H1 (cell line): ENCODE measurements at regions not wholly inside any gene's neighbourhood (a gene's known extent, or its start where the extent isn't known, plus 50 kb on each side); places are given as distances from the start of the nearest gene placed in this dataset.

ENCODE experiments used
- CTCF ChIA-PET: fragments of 300-600 bp; sonication (Branson Sonifier 250); formaldehyde crosslinking; loops from one replicate; lab custom pipeline; 2021; ENCODE audit not compliant: partially characterized antibody; lab: Charles Lee
- POLR2A ChIA-PET: fragments of 300-600 bp; sonication (Branson Sonifier 250); formaldehyde crosslinking; loops from one replicate; lab custom pipeline; 2021; ENCODE audit warnings: inconsistent platforms; ENCODE audit not compliant: partially characterized antibody; lab: Charles Lee
- DNase-seq, 2 experiments: peaks; one replicate each; pipeline versions ENCODE4 v3.0.0 to v3.0.0-alpha.2; 2010 to 2022; ENCODE audit warnings: low spot score in 2 of 2, low read depth in 1 of 2, mixed read lengths in 1 of 2
- FAIRE-seq: peaks from 2 replicates; lab custom pipeline; 2011; peaks lifted over from hg19 to GRCh38; lab: Jason Lieb, UNC
- H2AFZ ChIP-seq: 2 replicates; pipeline ENCODE4 v1.8.1; 2012; ENCODE audit warnings: low read length, inconsistent platforms
- H2AK5ac ChIP-seq: 2 replicates; pipeline ENCODE4 v1.6.1; 2013; ENCODE audit warnings: low read depth, low read length
- H2BK120ac ChIP-seq: replicated peaks from 2 replicates; pipeline ENCODE3; 2013; ENCODE audit warnings: low read depth, low read length, inconsistent platforms
- H2BK12ac ChIP-seq: 2 replicates; pipeline ENCODE4 v1.6.1; 2013; ENCODE audit warnings: low read depth, low read length
- H2BK15ac ChIP-seq: 2 replicates; pipeline ENCODE4 v1.6.1; 2013; ENCODE audit warnings: low read length
- H2BK20ac ChIP-seq: 2 replicates; pipeline ENCODE4 v1.6.1; 2013; ENCODE audit warnings: low read length
- H2BK5ac ChIP-seq: 2 replicates; pipeline ENCODE4 v1.6.1; 2013; ENCODE audit warnings: low read depth, low read length
- H3K14ac ChIP-seq: 2 replicates; pipeline ENCODE4 v1.6.1; 2013; ENCODE audit warnings: inconsistent platforms; ENCODE audit not compliant: insufficient read length
- H3K18ac ChIP-seq: 2 replicates; pipeline ENCODE4 v1.6.1; 2013; ENCODE audit warnings: low read length; ENCODE audit errors: extremely low read depth
- H3K23ac ChIP-seq: 2 replicates; pipeline ENCODE4 v1.6.1; 2013; ENCODE audit warnings: inconsistent platforms; ENCODE audit not compliant: insufficient read length
- H3K23me2 ChIP-seq: 2 replicates; pipeline ENCODE4 v1.6.1; 2013; ENCODE audit warnings: low read depth, low read length
- H3K27ac ChIP-seq: 2 replicates; pipeline ENCODE4 v1.6.1; 2011; ENCODE audit warnings: low read depth, low read length, inconsistent platforms
- H3K27me3 ChIP-seq, 4 experiments: replicated peaks in 1 of 4; 1 replicate in 1 of 4; 2 replicates in 3 of 4; pipeline versions ENCODE4 v1.6.1 to v1.8.1; 2011 to 2013; ENCODE audit warnings: low read length in 3 of 4, mild to moderate bottlenecking in 3 of 4, inconsistent platforms in 2 of 4, mixed read lengths in 2 of 4, moderate library complexity in 1 of 4; ENCODE audit not compliant: control insufficient read depth in 3 of 4, insufficient read depth in 3 of 4; ENCODE audit errors: extremely low read depth in 1 of 4
- H3K36me3 ChIP-seq, 4 experiments: 2 replicates each; pipeline versions ENCODE4 v1.6.1 to v1.8.1; 2011 to 2013; ENCODE audit warnings: mild to moderate bottlenecking in 4 of 4, low read length in 3 of 4, moderate library complexity in 2 of 4, control low read depth in 1 of 4, inconsistent platforms in 1 of 4; ENCODE audit not compliant: insufficient read depth in 4 of 4, control insufficient read depth in 2 of 4
- H3K4ac ChIP-seq: replicated peaks from 2 replicates; pipeline ENCODE3; 2013; ENCODE audit warnings: low read length, low read depth, mixed read lengths, inconsistent platforms; ENCODE audit not compliant: insufficient read length
- H3K4me1 ChIP-seq, 4 experiments: replicated peaks in 1 of 4; 1 replicate in 1 of 4; 2 replicates in 3 of 4; pipeline versions ENCODE4 v1.6.1 to v1.8.1; 2011 to 2013; ENCODE audit warnings: low read length in 3 of 4, inconsistent platforms in 2 of 4, mixed read lengths in 1 of 4; ENCODE audit not compliant: insufficient read depth in 4 of 4, control insufficient read depth in 3 of 4
- H3K4me2 ChIP-seq, 2 experiments: 2 replicates each; pipeline versions ENCODE4 v1.6.1 to v1.8.1; 2011 to 2013; ENCODE audit warnings: low read depth in 2 of 2, low read length in 2 of 2, control low read depth in 1 of 2, inconsistent platforms in 1 of 2, mild to moderate bottlenecking in 1 of 2; ENCODE audit not compliant: insufficient read depth in 1 of 2
- H3K4me3 ChIP-seq, 4 experiments: fragments of 200-600, 300-600 bp in 1 of 4; sonication (generic), shearing (Covaris generic), sonication (Bioruptor Twin) in 1 of 4; 2 replicates each; pipeline versions ENCODE4 v1.5.1 to v1.8.1; 2011 to 2016; ENCODE audit warnings: low read length in 4 of 4, low read depth in 3 of 4, control low read depth in 2 of 4, inconsistent platforms in 2 of 4, mild to moderate bottlenecking in 2 of 4, mixed read lengths in 1 of 4, moderate library complexity in 1 of 4; ENCODE audit not compliant: insufficient read depth in 2 of 4; ENCODE audit errors: extremely low read depth in 1 of 4
- H3K56ac ChIP-seq: replicated peaks from 2 replicates; pipeline ENCODE3; 2013; ENCODE audit warnings: low read depth, mild to moderate bottlenecking, mixed read lengths, low read length, inconsistent platforms; ENCODE audit not compliant: insufficient read length
- H3K79me1 ChIP-seq: 2 replicates; pipeline ENCODE4 v1.6.1; 2013; ENCODE audit warnings: low read depth, low read length, control low read depth
- H3K79me2 ChIP-seq, 2 experiments: 2 replicates each; pipeline versions ENCODE4 v1.6.1 to v1.8.1; 2012 to 2013; ENCODE audit warnings: low read length in 2 of 2, mild to moderate bottlenecking in 2 of 2, inconsistent platforms in 1 of 2; ENCODE audit not compliant: insufficient read depth in 2 of 2, control insufficient read depth in 1 of 2
- H3K9ac ChIP-seq, 4 experiments: replicated peaks in 1 of 4; 1 replicate in 1 of 4; 2 replicates in 3 of 4; pipeline versions ENCODE4 v1.6.1 to v1.8.1; 2011 to 2013; ENCODE audit warnings: low read depth in 3 of 4, low read length in 3 of 4, control low read depth in 2 of 4, mild to moderate bottlenecking in 2 of 4, moderate library complexity in 2 of 4, inconsistent platforms in 1 of 4; ENCODE audit errors: extremely low read depth in 1 of 4
- H3K9me3 ChIP-seq, 2 experiments: 2 replicates each; pipeline versions ENCODE4 v1.6.1 to v1.8.1; 2012 to 2013; ENCODE audit warnings: mild to moderate bottlenecking in 2 of 2, moderate library complexity in 2 of 2, control low read depth in 1 of 2, inconsistent platforms in 1 of 2, low read depth in 1 of 2, low read length in 1 of 2, mixed read lengths in 1 of 2; ENCODE audit not compliant: insufficient read depth in 2 of 2
- H4K20me1 ChIP-seq, 2 experiments: replicated peaks in 1 of 2; 2 replicates each; pipeline versions ENCODE3 to v1.8.1; 2011 to 2013; ENCODE audit warnings: inconsistent platforms in 2 of 2, low read length in 2 of 2, mild to moderate bottlenecking in 1 of 2; ENCODE audit not compliant: insufficient read depth in 2 of 2, control insufficient read depth in 1 of 2
- H4K5ac ChIP-seq: 2 replicates; pipeline ENCODE4 v1.6.1; 2013; ENCODE audit warnings: low read length, low read depth, mixed read lengths, inconsistent platforms; ENCODE audit not compliant: insufficient read length
- H4K8ac ChIP-seq: 2 replicates; pipeline ENCODE4 v1.8.0; 2013; ENCODE audit warnings: mild to moderate bottlenecking, moderate library complexity, low read length, inconsistent platforms; ENCODE audit not compliant: insufficient read depth; ENCODE audit errors: extremely low read depth
- H4K91ac ChIP-seq: replicated peaks from 2 replicates; pipeline ENCODE3; 2013; ENCODE audit warnings: low read length, mixed read lengths, inconsistent platforms; ENCODE audit not compliant: insufficient read length
- EGR1 ChIP-seq: IDR thresholded peaks from 2 replicates; pipeline ENCODE4 v1.6.1; 2011; ENCODE audit warnings: low read depth, low read length, borderline replicate concordance
- GABPA ChIP-seq: IDR thresholded peaks from 2 replicates; pipeline ENCODE4 v1.6.1; 2011; ENCODE audit warnings: mild to moderate bottlenecking, low read length, moderate library complexity, borderline replicate concordance; ENCODE audit not compliant: insufficient read depth
- HDAC2 ChIP-seq, 2 experiments: fragments of 300-600 bp in 1 of 2; sonication (generic) in 1 of 2; IDR thresholded peaks; 2 replicates each; pipeline ENCODE4 v1.6.1; 2011 to 2012; ENCODE audit warnings: low read depth in 2 of 2, low read length in 2 of 2, mild to moderate bottlenecking in 2 of 2, moderate library complexity in 2 of 2, borderline replicate concordance in 1 of 2, inconsistent platforms in 1 of 2
- POLR2AphosphoS5 ChIP-seq: IDR thresholded peaks from 2 replicates; pipeline ENCODE4 v1.6.1; 2011; ENCODE audit warnings: low read depth, low read length
- RAD21 ChIP-seq, 2 experiments: IDR thresholded peaks in 1 of 2; conservative IDR thresholded peaks in 1 of 2; 2 replicates each; pipeline ENCODE4 v1.6.1; 2011; ENCODE audit warnings: low read depth in 2 of 2, low read length in 2 of 2, improper control_type of control experiment in 1 of 2, inconsistent platforms in 1 of 2, mild to moderate bottlenecking in 1 of 2, moderate library complexity in 1 of 2
- SP1 ChIP-seq: IDR thresholded peaks from 2 replicates; pipeline ENCODE4 v1.6.1; 2011; ENCODE audit warnings: low read depth, low read length
- SP2 ChIP-seq: IDR thresholded peaks from 2 replicates; pipeline ENCODE4 v1.6.1; 2012; ENCODE audit warnings: mild to moderate bottlenecking, low read length, inconsistent platforms
- TAF7 ChIP-seq: optimal IDR thresholded peaks from 2 replicates; pipeline ENCODE3; 2011; ENCODE audit warnings: low read depth, mild to moderate bottlenecking, inconsistent platforms, low read length, moderate library complexity, borderline replicate concordance
- TEAD4 ChIP-seq: IDR thresholded peaks from 2 replicates; pipeline ENCODE4 v1.6.1; 2012; ENCODE audit warnings: low read depth, low read length, inconsistent platforms, mixed read lengths
- USF2 ChIP-seq: IDR thresholded peaks from 2 replicates; pipeline ENCODE4 v1.6.1; 2011; ENCODE audit warnings: low read length, improper control_type of control experiment
- YY1 ChIP-seq: IDR thresholded peaks from 2 replicates; pipeline ENCODE4 v1.6.1; 2011; ENCODE audit warnings: low read depth, mild to moderate bottlenecking, low read length
- ZNF274 ChIP-seq: IDR thresholded peaks from 2 replicates; pipeline ENCODE4 v1.7.0; 2012; ENCODE audit warnings: low read length, borderline replicate concordance; ENCODE audit errors: extremely low read depth
- WGBS, 2 experiments: shearing (Covaris generic) in 1 of 2; methylation state at CpG; one replicate each; pipeline versions ENCODE4 v1.1.6 to v1.1.7; 2013 to 2015; ENCODE audit warnings: low lambda C conversion rate in 2 of 2, mixed read lengths in 2 of 2, inconsistent platforms in 1 of 2, low coverage in 1 of 2, missing lambda C conversion rate in 1 of 2; ENCODE audit not compliant: insufficient replicate concordance in 2 of 2, insufficient coverage in 1 of 2, insufficient read length in 1 of 2; ENCODE audit errors: extremely low coverage in 1 of 2, missing lambda C conversion rate in 1 of 2; 5-methylcytosine and 5-hydroxymethylcytosine counted together

- H3K23ac ChIP-seq: no peak overlapping the region
- 90% methylated on average over 5 of the region's 5 CpGs; no CpG with 5 or more reads in 1 of the 2 experiments for WGBS, 2 experiments
- no peaks in the 10 kb centered on the region for H3K4me1 ChIP-seq
- H3K4me2 ChIP-seq: no peak overlapping the region
- H2BK20ac ChIP-seq: no peak overlapping the region
- H3K23me2 ChIP-seq: no peaks in the 10 kb centered on the region
- H4K91ac ChIP-seq: no peak overlapping the region
- H3K36me3 ChIP-seq: no peaks in the 10 kb centered on the region
- H2AK5ac ChIP-seq: no peak overlapping the region
- H2BK12ac ChIP-seq: no peak overlapping the region
- H2BK15ac ChIP-seq: no peak overlapping the region
- no peak overlapping the region for H3K18ac ChIP-seq
- POLR2A ChIA-PET: no interaction called here
- no peak overlapping the region for H2BK120ac ChIP-seq
- H3K79me2 ChIP-seq: no peaks in the 10 kb centered on the region
- no peaks in the 10 kb centered on the region for H3K79me1 ChIP-seq
- H3K27me3 ChIP-seq: no peaks in the 10 kb centered on the region
- H3K14ac ChIP-seq: no peak overlapping the region
- no peak overlapping the region for H3K9ac ChIP-seq
- no peak overlapping the region for H3K27ac ChIP-seq
- no peak overlapping the region for H3K4me3 ChIP-seq
- no peak overlapping the region for H4K5ac ChIP-seq
- H4K20me1 ChIP-seq: no peaks in the 10 kb centered on the region
- FAIRE-seq (no peak), DNase-seq (no peak)
- CTCF ChIA-PET: interaction anchor here (0.6 to 0.9 kb wide), 4 partner anchors 25 to 1044 kb away, joined by 3 read pairs; no protein-coding TSS in a partner anchor
- no peak overlapping the region for H3K4ac ChIP-seq
- no peak overlapping the region for H2AFZ ChIP-seq
- no peak overlapping the region for H4K8ac ChIP-seq
- no peak overlapping the region for H2BK5ac ChIP-seq
- H3K9me3 ChIP-seq: no peaks in the 10 kb centered on the region
- no peak overlapping the region for H3K56ac ChIP-seq
- TF ChIP-seq GABPA (no peak), POLR2AphosphoS5 (no peak), ZNF274 (no peak), HDAC2 (IDR thresholded peaks at IDR 0.05; ENCODE audit: borderline replicate concordance in 1 of 2, low read depth in 2 of 2, low read length in 2 of 2) (no peak), USF2 (no peak), RAD21 (IDR thresholded peaks at IDR 0.05 in 1 of 2, conservative IDR thresholded peaks at IDR 0.05 in 1 of 2; ENCODE audit: low read depth in 2 of 2, low read length in 2 of 2) (no peak), TAF7 (no peak), SP1 (no peak), EGR1 (no peak), SP2 (no peak), YY1 (no peak), TEAD4 (no peak)
These were observed 112.4 kb upstream of the ZNF648 start for GRCh38 chr1:182173808-182174512.
